ENCODE measurements at regions not wholly inside any gene's neighbourhood (a gene's known extent, or its start where the extent isn't known, plus 50 kb on each side); places are given as distances from the start of the nearest gene placed in this dataset.
"Not testable (repeated sequence)": the region's sequence is repeated elsewhere in the genome, so short reads cannot be mapped to it uniquely, and the experiment has no call there.

GRCh38 chr16:73122604-73123391 is 74.9 kb upstream of the ZFHX3 start:
- peak; percentile 14 for DNase-seq (ENCODE audit: low spot score)

GRCh38 chr16:73116576-73116975 is 68.6 kb upstream of the ZFHX3 start:
- no peak for DNase-seq (ENCODE audit: low spot score)

- DNase-seq (ENCODE audit: low spot score) = no peak
Observed at GRCh38 chr16:73113336-73113735, 65.4 kb upstream of the ZFHX3 start.

- no peak for DNase-seq (ENCODE audit: low spot score)
Observed at GRCh38 chr16:73108195-73108963, 60.5 kb upstream of the ZFHX3 start.

DNA sequence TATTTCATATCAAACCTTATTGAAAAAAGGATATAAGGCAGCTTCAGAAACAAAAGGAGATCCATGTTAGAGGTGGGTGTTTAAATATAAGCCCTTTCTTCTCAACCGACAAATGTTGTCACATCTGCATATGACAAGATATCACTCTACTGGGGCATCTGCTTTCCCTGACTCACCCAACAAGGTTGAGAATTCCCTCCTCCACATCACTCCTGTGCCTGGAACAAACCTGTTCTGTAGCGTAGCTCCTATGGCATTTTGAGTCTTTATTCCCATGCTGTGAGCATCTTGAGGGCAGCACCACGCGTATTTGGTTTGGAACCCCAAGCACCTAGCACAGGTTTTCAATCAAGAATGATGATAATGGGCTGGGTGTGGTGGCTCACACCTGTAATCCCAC is 59.4 kb upstream of the ZFHX3 start:
- DNase-seq (ENCODE audit: low spot score) = no peak

GRCh38 chr16:73106329-73107034 is 58.6 kb upstream of the ZFHX3 start:
- DNase-seq (ENCODE audit: low spot score) = no peak

- no peak for DNase-seq (ENCODE audit: low spot score)
Observed at GRCh38 chr16:73101568-73101967, 53.6 kb upstream of the ZFHX3 start.

DNA sequence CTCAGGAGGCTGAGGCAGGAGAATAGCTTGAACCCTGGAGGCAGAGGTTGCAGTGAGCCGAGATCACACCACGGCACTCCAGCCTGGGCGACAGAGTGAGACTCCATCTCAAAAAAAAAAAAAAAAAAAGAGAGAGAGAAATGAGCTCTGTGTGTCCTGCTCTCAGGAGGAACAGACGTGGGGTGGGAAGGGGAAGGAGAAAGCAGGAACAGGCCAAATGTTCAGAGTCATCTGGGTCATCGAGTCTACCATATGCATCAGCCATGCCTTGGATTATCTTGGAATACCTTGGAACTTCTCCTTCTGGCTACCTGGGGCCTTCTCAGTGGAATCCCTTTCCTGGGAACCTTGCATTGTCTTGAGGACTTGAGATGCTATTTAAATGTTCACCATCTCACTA is 51.7 kb upstream of the ZFHX3 start:
- DNase-seq (ENCODE audit: low spot score) = not testable (repeated sequence)
